ENCODE measurements at regions not wholly inside any gene's neighbourhood (a gene's known extent, or its start where the extent isn't known, plus 50 kb on each side); places are given as distances from the start of the nearest gene placed in this dataset.

- TF ChIP-seq CTCF (IDR thresholded peaks at IDR 0.05; ENCODE audit: low read depth, low read length): no peak
- no peak for TF ChIP-seq EZH2phosphoT487 (IDR thresholded peaks at IDR 0.05; ENCODE audit: low read depth)
Observed at GRCh38 chr9:19510907-19511306, 102.1 kb downstream of the ACER2 start.

All from OCI-LY3 (cell line).